Spleen (tissue), 7 donors: ENCODE measurements at regions not wholly inside any gene's neighbourhood (a gene's known extent, or its start where the extent isn't known, plus 50 kb on each side); places are given as distances from the start of the nearest gene placed in this dataset.

Source experiments
- CTCF ChIP-seq, 11 experiments: fragments of 200-600 bp in 7 of 11; fragments of 450-650 bp in 4 of 11; sonication (generic) in 4 of 11; IDR thresholded peaks in 8 of 11; conservative IDR thresholded peaks in 3 of 11; 1 replicate in 7 of 11; 2 replicates in 4 of 11; pipeline versions ENCODE4 v1.4.0 to v1.8.0; 2016 to 2021; ENCODE audit warnings: antibody characterized with exemption in 11 of 11, inconsistent platforms in 4 of 11, mild to moderate bottlenecking in 1 of 11
- POLR2A ChIP-seq, 3 donors: fragments of 450-650 bp; IDR thresholded peaks; one replicate each; pipeline ENCODE4 v1.5.1; 2017; ENCODE audit warnings: antibody characterized with exemption in 3 of 3, mild to moderate bottlenecking in 1 of 3
- POLR2AphosphoS5 ChIP-seq, 3 donors: sonication (generic); formaldehyde crosslinking; IDR thresholded peaks; one replicate each; pipeline ENCODE4 v1.5.1; 2017; ENCODE audit warnings: antibody characterized with exemption in 3 of 3
- donor health status: DM: no; HTN: no; CAD: no; lungs with moderate emphysema.
- donor health status: DM: no; HTN: no; CAD: no.
- donor health status: DM: no; HTN: no; CAD: no.

- no peak for TF ChIP-seq CTCF (IDR thresholded peaks at IDR 0.05 in 8 of 11, conservative IDR thresholded peaks at IDR 0.05 in 3 of 11)
- no peak for TF ChIP-seq POLR2AphosphoS5 (IDR thresholded peaks at IDR 0.05)
- TF ChIP-seq POLR2A (IDR thresholded peaks at IDR 0.05): no peak
These were observed 84.7 kb downstream of the ARL5B start for GRCh38 chr10:18743926-18744325.
